Uterus (tissue), 2 donors: ENCODE measurements at regions not wholly inside any gene's neighbourhood (a gene's known extent, or its start where the extent isn't known, plus 50 kb on each side); places are given as distances from the start of the nearest gene placed in this dataset.

Experiments
- CTCF ChIP-seq, 4 experiments: fragments of 200-600 bp in 2 of 4; fragments of 450-650 bp in 2 of 4; sonication (generic) in 2 of 4; IDR thresholded peaks; one replicate each; pipeline ENCODE4 v1.5.1; 2016 to 2019; ENCODE audit warnings: antibody characterized with exemption in 4 of 4, mild to moderate bottlenecking in 2 of 4, moderate library complexity in 1 of 4
- POLR2A ChIP-seq, 2 donors: fragments of 450-650 bp; IDR thresholded peaks; one replicate each; pipeline ENCODE4 v1.6.1; 2016; ENCODE audit warnings: antibody characterized with exemption in 2 of 2, mild to moderate bottlenecking in 1 of 2, moderate library complexity in 1 of 2

- TF ChIP-seq CTCF (IDR thresholded peaks at IDR 0.05) (no peak), POLR2A (IDR thresholded peaks at IDR 0.05) (no peak)
Measured at GRCh38 chr1:2967329-2967725, 53.9 kb upstream of the ACTRT2 start.
